GM12891 (cell line): ENCODE measurements at regions not wholly inside any gene's neighbourhood (a gene's known extent, or its start where the extent isn't known, plus 50 kb on each side); places are given as distances from the start of the nearest gene placed in this dataset.

Experiments used
- POLR2A ChIP-seq: IDR thresholded peaks from 2 replicates; pipeline ENCODE4 v1.6.1; 2011; ENCODE audit warnings: low read depth, low read length, control low read depth
- POLR2AphosphoS5 ChIP-seq: IDR thresholded peaks from 2 replicates; pipeline ENCODE4 v1.6.1; 2011; ENCODE audit warnings: low read depth, low read length, control low read depth
- TAF1 ChIP-seq: IDR thresholded peaks from 2 replicates; pipeline ENCODE4 v1.6.1; 2011; ENCODE audit warnings: low read depth, low read length, control low read depth

GRCh38 chr13:88926890-88927502 is 1255.8 kb downstream of the SLITRK5 start:
- TF ChIP-seq POLR2A = no peak
- TF ChIP-seq TAF1 = no peak
- TF ChIP-seq POLR2AphosphoS5 = no peak
